IMR-90 (cell line): ENCODE measurements at regions not wholly inside any gene's neighbourhood (a gene's known extent, or its start where the extent isn't known, plus 50 kb on each side); places are given as distances from the start of the nearest gene placed in this dataset.

Experiments used
- ATAC-seq: fragments of 200-7000 bp; cut with Tn5 transposase; 2 replicates; pipeline ENCODE4 v1.9.1; 2020; ENCODE audit warnings: low read depth, mild to moderate bottlenecking, moderate library complexity
- BruUV-seq: library from RNA; stranded (reverse); fragments of 400-500 nt; replicated peaks from 2 replicates; lab custom pipeline; 2021; lab: Mats Ljungman, UMichigan
- CTCF ChIA-PET: fragments of 300-600 bp; formaldehyde crosslinking; extraction: SDS; loops from one replicate; lab custom pipeline; 2021; ENCODE audit warnings: antibody characterized with exemption; lab: Yijun Ruan, JAX
- POLR2A ChIA-PET: fragments of 300-600 bp; sonication (Branson Sonifier 250); formaldehyde crosslinking; loops from one replicate; lab custom pipeline; 2022; ENCODE audit warnings: antibody characterized with exemption; ENCODE audit not compliant: unreplicated experiment; lab: Charles Lee
- DNase-seq: peaks from one replicate; pipeline ENCODE4 v3.0.0; 2013
- H2AFZ ChIP-seq: replicated peaks from 2 replicates; pipeline ENCODE3; 2013; ENCODE audit warnings: low read length, mild to moderate bottlenecking; ENCODE audit not compliant: poor library complexity
- H2AK5ac ChIP-seq: 2 replicates; pipeline ENCODE4 v1.6.1; 2013; ENCODE audit warnings: low read depth, low read length, inconsistent platforms
- H2AK9ac ChIP-seq: replicated peaks from 2 replicates; pipeline ENCODE3; 2013; ENCODE audit warnings: mild to moderate bottlenecking, low read depth, low read length, moderate library complexity; ENCODE audit not compliant: poor library complexity
- H2BK120ac ChIP-seq: 2 replicates; pipeline ENCODE4 v1.6.1; 2013; ENCODE audit warnings: low read depth, low read length, inconsistent platforms
- H2BK15ac ChIP-seq: 3 replicates; pipeline ENCODE4 v1.6.1; 2013; ENCODE audit warnings: low read depth, low read length, inconsistent platforms
- H2BK20ac ChIP-seq: 2 replicates; pipeline ENCODE4 v1.6.1; 2013; ENCODE audit warnings: low read depth, mild to moderate bottlenecking, inconsistent platforms, low read length, moderate library complexity
- H2BK5ac ChIP-seq: 2 replicates; pipeline ENCODE4 v1.6.1; 2013; ENCODE audit warnings: mild to moderate bottlenecking, low read depth, low read length, inconsistent platforms; ENCODE audit not compliant: poor library complexity, severe bottlenecking
- H3K14ac ChIP-seq: replicated peaks from 2 replicates; pipeline ENCODE4 v1.6.1; 2013; ENCODE audit warnings: low read depth, low read length, inconsistent platforms
- H3K18ac ChIP-seq: 2 replicates; pipeline ENCODE4 v1.6.1; 2013; ENCODE audit warnings: low read depth, low read length, control low read depth
- H3K23ac ChIP-seq: 2 replicates; pipeline ENCODE4 v1.6.1; 2013; ENCODE audit warnings: low read depth, low read length, inconsistent platforms
- H3K27ac ChIP-seq: 2 replicates; pipeline ENCODE4 v1.5.1; 2013; ENCODE audit warnings: mild to moderate bottlenecking, control low read depth, low read length; ENCODE audit not compliant: insufficient read depth
- H3K27me3 ChIP-seq: 2 replicates; pipeline ENCODE4 v1.6.1; 2013; ENCODE audit warnings: low read length; ENCODE audit not compliant: control insufficient read depth, insufficient read depth
- H3K36me3 ChIP-seq: 2 replicates; pipeline ENCODE4 v1.6.1; 2013; ENCODE audit warnings: low read length, mixed read lengths; ENCODE audit not compliant: control insufficient read depth, insufficient read depth
- H3K4ac ChIP-seq: 2 replicates; pipeline ENCODE4 v1.6.1; 2013; ENCODE audit warnings: low read depth, low read length, inconsistent platforms
- H3K4me1 ChIP-seq: 2 replicates; pipeline ENCODE4 v1.6.1; 2013; ENCODE audit warnings: low read length, mixed read lengths; ENCODE audit not compliant: control insufficient read depth, insufficient read depth
- H3K4me2 ChIP-seq: 2 replicates; pipeline ENCODE4 v1.6.1; 2013; ENCODE audit warnings: low read depth, mild to moderate bottlenecking, control low read depth, low read length, moderate library complexity
- H3K4me3 ChIP-seq: 2 replicates; pipeline ENCODE4 v1.5.1; 2013; ENCODE audit warnings: low read depth, mild to moderate bottlenecking, control low read depth, low read length, moderate library complexity; ENCODE audit not compliant: insufficient read depth
- H3K56ac ChIP-seq: 2 replicates; pipeline ENCODE4 v1.6.1; 2013; ENCODE audit warnings: low read length, inconsistent platforms; ENCODE audit not compliant: insufficient read depth; ENCODE audit errors: extremely low read depth
- H3K79me1 ChIP-seq, 2 experiments: 2 replicates each; pipeline ENCODE4 v1.6.1; 2013; ENCODE audit warnings: low read length in 2 of 2, inconsistent platforms in 1 of 2, low read depth in 1 of 2
- H3K9ac ChIP-seq: 2 replicates; pipeline ENCODE4 v1.6.1; 2013; ENCODE audit warnings: low read depth, low read length, control low read depth
- H3K9me1 ChIP-seq: 2 replicates; pipeline ENCODE4 v1.6.1; 2013; ENCODE audit warnings: low read length, inconsistent platforms; ENCODE audit not compliant: insufficient read depth
- H3K9me3 ChIP-seq: 2 replicates; pipeline ENCODE4 v1.6.1; 2013; ENCODE audit warnings: low read length; ENCODE audit not compliant: control insufficient read depth, insufficient read depth
- H4K20me1 ChIP-seq: 2 replicates; pipeline ENCODE4 v1.6.1; 2013; ENCODE audit warnings: low read length, inconsistent platforms; ENCODE audit not compliant: insufficient read depth
- H4K5ac ChIP-seq: 2 replicates; pipeline ENCODE4 v1.6.1; 2013; ENCODE audit warnings: mild to moderate bottlenecking, low read depth, low read length, control low read depth
- H4K8ac ChIP-seq, 2 experiments: 2 replicates each; pipeline ENCODE4 v1.6.1; 2013; ENCODE audit warnings: low read depth in 2 of 2, low read length in 2 of 2, control low read depth in 1 of 2, inconsistent platforms in 1 of 2
- H4K91ac ChIP-seq: 2 replicates; pipeline ENCODE4 v1.6.1; 2013; ENCODE audit warnings: low read depth, low read length, inconsistent platforms; ENCODE audit not compliant: insufficient read depth
- ELK1 ChIP-seq: fragments of 150-350 bp; IDR thresholded peaks from 2 replicates; pipeline ENCODE4 v1.6.1; 2016; ENCODE audit warnings: low read depth, mild to moderate bottlenecking, low read length, moderate library complexity, borderline replicate concordance
- MAFK ChIP-seq: IDR thresholded peaks from 2 replicates; pipeline ENCODE4 v1.6.1; 2012; ENCODE audit warnings: low read depth, low read length, improper control_type of control experiment
- WGBS, 2 experiments: methylation state at CpG; one replicate each; pipeline versions ENCODE4 v1.1.5 to v1.1.7; 2013; ENCODE audit warnings: missing lambda C conversion rate in 2 of 2; ENCODE audit not compliant: insufficient read length in 1 of 2; ENCODE audit errors: extremely low coverage in 2 of 2; 5-methylcytosine and 5-hydroxymethylcytosine counted together
- dilution Hi-C: fragments of 300-500 bp; cut with HindIII; formaldehyde crosslinking; loops from one replicate; pipeline ENCODE4 v1.14.3; 2018; ENCODE audit warnings: low sequenced_read_pairs; ENCODE audit not compliant: unreplicated experiment
- in situ Hi-C: fragments of 300-500 bp; cut with MboI; formaldehyde crosslinking; loops from 3 replicates; pipeline ENCODE4 v1.14.3; 2019; ENCODE audit warnings: low sequenced_read_pairs, inconsistent platforms, mixed read lengths
- intact Hi-C: fragments of 100-400 bp; cut with micrococcal nuclease; formaldehyde crosslinking; loops from 2 replicates; pipeline ENCODE4 v1.10.0; 2022

- H3K9me1 ChIP-seq = no peaks in the 10 kb centered on the region
- in situ Hi-C loops = no loop called here
- no peak overlapping the region for H4K91ac ChIP-seq
- no peak overlapping the region for H3K27ac ChIP-seq
- ATAC-seq (no peak), DNase-seq (no peak)
- no peaks in the 10 kb centered on the region for H3K36me3 ChIP-seq
- no peak overlapping the region for H3K4me3 ChIP-seq
- no peak overlapping the region for H3K56ac ChIP-seq
- no peak overlapping the region for H3K23ac ChIP-seq
- H2BK120ac ChIP-seq = no peak overlapping the region
- no peak overlapping the region for H4K8ac ChIP-seq
- WGBS, 2 experiments = no CpG with 5 or more reads among the region's 2 CpGs
- no peak overlapping the region for H2BK20ac ChIP-seq
- H4K5ac ChIP-seq = no peak overlapping the region
- no peak overlapping the region for H2AK5ac ChIP-seq
- no peak for TF ChIP-seq ELK1
- peak; percentile 46 for TF ChIP-seq MAFK
- H3K79me1 ChIP-seq = no peaks in the 10 kb centered on the region
- H3K9me3 ChIP-seq = no peaks in the 10 kb centered on the region; the same call in 1 of the 2 replicates
- dilution Hi-C loops = no loop called here
- H2BK15ac ChIP-seq = no peak overlapping the region
- ChIA-PET POLR2A (no interaction called here), CTCF (no interaction called here)
- intact Hi-C loops = no loop called here
- H2AK9ac ChIP-seq = no peak overlapping the region
- H3K4ac ChIP-seq = no peak overlapping the region
- no TSS peak for BruUV-seq
- no peaks in the 10 kb centered on the region for H3K27me3 ChIP-seq
- no peaks in the 10 kb centered on the region for H4K20me1 ChIP-seq
- no peak overlapping the region for H3K14ac ChIP-seq
- no peak overlapping the region for H2AFZ ChIP-seq
- no peak overlapping the region for H3K18ac ChIP-seq
- H3K9ac ChIP-seq = no peak overlapping the region
- no peak overlapping the region for H3K4me2 ChIP-seq
- H2BK5ac ChIP-seq = no peak overlapping the region
- no peaks in the 10 kb centered on the region for H3K4me1 ChIP-seq
Measured at GRCh38 chr3:155009217-155009616, 70.9 kb upstream of the MME start.
